GM12878 (cell line): ENCODE measurements at regions not wholly inside any gene's neighbourhood (a gene's known extent, or its start where the extent isn't known, plus 50 kb on each side); places are given as distances from the start of the nearest gene placed in this dataset.

ENCODE experiments used
- ATAC-seq: fragments of 200-7000 bp; cut with Tn5 transposase; 3 replicates; pipeline ENCODE4 v1.9.1; 2020; ENCODE audit warnings: mild to moderate bottlenecking, moderate library complexity
- BruUV-seq: library from RNA; stranded (reverse); fragments of 400-500 nt; replicated peaks from 2 replicates; lab custom pipeline; 2021; lab: Mats Ljungman, UMichigan
- CTCF ChIA-PET: fragments of 300-600 bp; sonication (Branson Sonifier 250); formaldehyde crosslinking; extraction: SDS; loops from one replicate; lab custom pipeline; 2021; ENCODE audit warnings: inconsistent platforms; lab: Yijun Ruan, JAX
- POLR2A ChIA-PET: fragments of 350-600 bp; formaldehyde crosslinking; extraction: SDS; loops from one replicate; lab custom pipeline; 2021; ENCODE audit warnings: inconsistent platforms; lab: Charles Lee
- RAD21 ChIA-PET: fragments of 300-600 bp; sonication (Branson Sonifier 250); formaldehyde crosslinking; loops from one replicate; lab custom pipeline; 2023; ENCODE audit warnings: antibody characterized with exemption; ENCODE audit not compliant: unreplicated experiment; lab: Charles Lee
- SMC1A ChIA-PET: fragments of 300-600 bp; sonication (Branson Sonifier 250); formaldehyde crosslinking; loops from one replicate; lab custom pipeline; 2023; ENCODE audit not compliant: unreplicated experiment, uncharacterized antibody; lab: Charles Lee
- DNase-seq: peaks from one replicate; pipeline ENCODE4 v3.0.0-alpha.2; 2011; ENCODE audit warnings: low read depth, low spot score
- FAIRE-seq: peaks from 3 replicates; lab custom pipeline; 2011; peaks lifted over from hg19 to GRCh38; lab: Jason Lieb, UNC
- H2AFZ ChIP-seq: 2 replicates; pipeline ENCODE4 v1.6.0; 2011; ENCODE audit warnings: low read depth, low read length, control low read depth; ENCODE audit not compliant: control insufficient read depth
- H3K27ac ChIP-seq: 2 replicates; pipeline ENCODE4 v1.5.1; 2011; ENCODE audit warnings: control low read depth; ENCODE audit not compliant: control insufficient read depth, insufficient read depth
- H3K27me3 ChIP-seq, 2 experiments: replicated peaks in 1 of 2; 2 replicates each; pipeline versions ENCODE4 v1.6.0 to v1.6.1; 2011; ENCODE audit warnings: low read length in 1 of 2; ENCODE audit not compliant: control insufficient read depth in 2 of 2, insufficient read depth in 2 of 2
- H3K36me3 ChIP-seq, 2 experiments: 2 replicates each; pipeline ENCODE4 v1.5.1; 2011; ENCODE audit warnings: low read length in 1 of 2; ENCODE audit not compliant: control insufficient read depth in 2 of 2, insufficient read depth in 2 of 2
- H3K4me1 ChIP-seq: 2 replicates; pipeline ENCODE4 v1.6.1; 2011; ENCODE audit warnings: mild to moderate bottlenecking, low read length, moderate library complexity, mixed read lengths; ENCODE audit not compliant: control insufficient read depth, insufficient read depth
- H3K4me2 ChIP-seq: 2 replicates; pipeline ENCODE4 v1.6.0; 2011; ENCODE audit warnings: control low read depth; ENCODE audit not compliant: control insufficient read depth, insufficient read depth
- H3K4me3 ChIP-seq: fragments of 200-600 bp; sonication (generic); 2 replicates; pipeline ENCODE4 v1.5.1; 2016
- H3K79me2 ChIP-seq: 2 replicates; pipeline ENCODE4 v1.6.0; 2011; ENCODE audit warnings: low read length; ENCODE audit not compliant: control insufficient read depth, insufficient read depth
- H3K9ac ChIP-seq: 2 replicates; pipeline ENCODE4 v1.8.0; 2011; ENCODE audit warnings: low read length, control low read depth, mixed read lengths; ENCODE audit not compliant: control insufficient read depth, insufficient read depth
- H3K9me3 ChIP-seq: replicated peaks from 3 replicates; pipeline ENCODE4 v1.5.1; 2011; ENCODE audit warnings: mild to moderate bottlenecking, low read length; ENCODE audit not compliant: control insufficient read depth, insufficient read depth
- H4K20me1 ChIP-seq: 2 replicates; pipeline ENCODE4 v1.6.0; 2011; ENCODE audit not compliant: control insufficient read depth, insufficient read depth
- ASH2L ChIP-seq: fragments of 300-600, 200-600 bp; sonication (generic); IDR thresholded peaks from 2 replicates; pipeline ENCODE4 v1.6.1; 2017; ENCODE audit warnings: low read depth, mild to moderate bottlenecking, borderline replicate concordance
- BRCA1 ChIP-seq: IDR thresholded peaks from 2 replicates; pipeline ENCODE4 v1.6.1; 2011; ENCODE audit warnings: low read depth, low read length, improper control_type of control experiment
- CHD2 ChIP-seq: IDR thresholded peaks from 2 replicates; pipeline ENCODE4 v1.6.1; 2011; ENCODE audit warnings: low read depth, low read length, improper control_type of control experiment, borderline replicate concordance
- CHD4 ChIP-seq: fragments of 200-600 bp; sonication (generic); IDR thresholded peaks from 2 replicates; pipeline ENCODE4 v1.6.1; 2016; ENCODE audit warnings: mild to moderate bottlenecking
- DPF2 ChIP-seq: fragments of 450-650 bp; IDR thresholded peaks from 2 replicates; pipeline ENCODE4 v1.6.1; 2017; ENCODE audit warnings: mild to moderate bottlenecking
- E2F8 ChIP-seq: fragments of 450-650 bp; IDR thresholded peaks from 2 replicates; pipeline ENCODE4 v1.6.1; 2018; ENCODE audit warnings: mild to moderate bottlenecking, low read depth, moderate library complexity; ENCODE audit not compliant: partially characterized antibody
- GATAD2B ChIP-seq: fragments of 450-650 bp; conservative IDR thresholded peaks from 2 replicates; pipeline ENCODE4 v1.6.1; 2017; ENCODE audit warnings: low read depth, mild to moderate bottlenecking, moderate library complexity
- HCFC1 ChIP-seq: fragments of 150-350 bp; IDR thresholded peaks from 2 replicates; pipeline ENCODE4 v1.6.1; 2014; ENCODE audit warnings: low read length
- IKZF2 ChIP-seq, 2 experiments: fragments of 450-650 bp; IDR thresholded peaks; 2 replicates each; pipeline ENCODE4 v1.6.1; 2017; ENCODE audit warnings: mild to moderate bottlenecking in 2 of 2, moderate library complexity in 2 of 2
- LARP7 ChIP-seq: fragments of 450-650 bp; IDR thresholded peaks from 2 replicates; pipeline ENCODE4 v1.6.1; 2017; ENCODE audit warnings: mild to moderate bottlenecking
- MLLT1 ChIP-seq: fragments of 450-650 bp; IDR thresholded peaks from 2 replicates; pipeline ENCODE4 v1.6.1; 2016; ENCODE audit warnings: mild to moderate bottlenecking
- MTA2 ChIP-seq: fragments of 450-650 bp; IDR thresholded peaks from 2 replicates; pipeline ENCODE4 v1.6.1; 2016; ENCODE audit warnings: low read depth, mild to moderate bottlenecking, moderate library complexity
- NBN ChIP-seq: fragments of 450-650 bp; IDR thresholded peaks from 2 replicates; pipeline ENCODE4 v1.6.1; 2016
- NFYA ChIP-seq: IDR thresholded peaks from 2 replicates; pipeline ENCODE4 v1.6.1; 2011; ENCODE audit warnings: low read depth, mild to moderate bottlenecking, low read length, improper control_type of control experiment, borderline replicate concordance
- NR2F1 ChIP-seq: fragments of 450-650 bp; conservative IDR thresholded peaks from 2 replicates; pipeline ENCODE4 v1.6.1; 2017; ENCODE audit warnings: mild to moderate bottlenecking
- SIX5 ChIP-seq: IDR thresholded peaks from 2 replicates; pipeline ENCODE4 v1.6.1; 2011; ENCODE audit warnings: mild to moderate bottlenecking, low read depth, low read length, moderate library complexity; ENCODE audit not compliant: severe bottlenecking
- SMAD1 ChIP-seq: fragments of 450-650 bp; IDR thresholded peaks from 2 replicates; pipeline ENCODE4 v1.6.1; 2018; ENCODE audit warnings: mild to moderate bottlenecking, low read depth; ENCODE audit not compliant: partially characterized antibody
- SPI1 ChIP-seq: IDR thresholded peaks from 2 replicates; pipeline ENCODE4 v1.6.1; 2011; ENCODE audit warnings: low read depth, mild to moderate bottlenecking, low read length, moderate library complexity, borderline replicate concordance; ENCODE audit not compliant: insufficient read depth
- in situ Hi-C: fragments of 300-500 bp; cut with MboI; formaldehyde crosslinking; loops from 9 replicates; pipeline ENCODE4 v1.14.3; 2018; ENCODE audit warnings: mixed read lengths
- intact Hi-C: fragments of 100-400 bp; cut with micrococcal nuclease; formaldehyde crosslinking; loops from one replicate; pipeline ENCODE4 v1.14.2; 2022; ENCODE audit not compliant: unreplicated experiment
- TF ChIP-seq, protein P1 (sequence below): fragments of 450-650 bp; IDR thresholded peaks from 2 replicates; pipeline ENCODE4 v1.6.1; 2017; ENCODE audit warnings: mild to moderate bottlenecking, moderate library complexity

GRCh38 chr5:175274171-175274570 lies 169.8 kb downstream of the DRD1 start:
- Histone ChIP-seq H3K4me2 (no peak overlapping the region), H3K9me3 (no peaks in the 10 kb centered on the region), H3K79me2 (no peaks in the 10 kb centered on the region), H3K27me3 (no peaks in the 10 kb centered on the region), H3K36me3 (no peaks in the 10 kb centered on the region), H2AFZ (no peak overlapping the region), H4K20me1 (no peaks in the 10 kb centered on the region), H3K4me1 (no peaks in the 10 kb centered on the region), H3K27ac (no peak overlapping the region), H3K4me3 (no peak overlapping the region), H3K9ac (no peak overlapping the region)
- FAIRE-seq = no peak
- POLR2A ChIA-PET = no interaction called here
- in situ Hi-C loops (no loop called here), intact Hi-C loops (no loop called here)
- CTCF ChIA-PET = no interaction called here
- BruUV-seq = no TSS peak
- no peak for DNase-seq
- SMC1A ChIA-PET = interaction anchor here (1.0 kb wide), 1 partner anchor 23 kb away, joined by 3 read pairs; no protein-coding TSS in a partner anchor
- no peak for ATAC-seq
- RAD21 ChIA-PET = no interaction called here
- TF ChIP-seq DPF2 (no peak), GATAD2B (no peak), SIX5 (no peak), CHD2 (no peak), SMAD1 (no peak), NFYA (no peak), BRCA1 (no peak), MLLT1 (no peak), MTA2 (no peak), ASH2L (no peak), LARP7 (no peak), HCFC1 (no peak), CHD4 (no peak), NBN (no peak), SPI1 (no peak), E2F8 (no peak), IKZF2 (IDR thresholded peaks at IDR 0.05) (no peak), NR2F1 (no peak)
- TF ChIP-seq, protein P1, sequence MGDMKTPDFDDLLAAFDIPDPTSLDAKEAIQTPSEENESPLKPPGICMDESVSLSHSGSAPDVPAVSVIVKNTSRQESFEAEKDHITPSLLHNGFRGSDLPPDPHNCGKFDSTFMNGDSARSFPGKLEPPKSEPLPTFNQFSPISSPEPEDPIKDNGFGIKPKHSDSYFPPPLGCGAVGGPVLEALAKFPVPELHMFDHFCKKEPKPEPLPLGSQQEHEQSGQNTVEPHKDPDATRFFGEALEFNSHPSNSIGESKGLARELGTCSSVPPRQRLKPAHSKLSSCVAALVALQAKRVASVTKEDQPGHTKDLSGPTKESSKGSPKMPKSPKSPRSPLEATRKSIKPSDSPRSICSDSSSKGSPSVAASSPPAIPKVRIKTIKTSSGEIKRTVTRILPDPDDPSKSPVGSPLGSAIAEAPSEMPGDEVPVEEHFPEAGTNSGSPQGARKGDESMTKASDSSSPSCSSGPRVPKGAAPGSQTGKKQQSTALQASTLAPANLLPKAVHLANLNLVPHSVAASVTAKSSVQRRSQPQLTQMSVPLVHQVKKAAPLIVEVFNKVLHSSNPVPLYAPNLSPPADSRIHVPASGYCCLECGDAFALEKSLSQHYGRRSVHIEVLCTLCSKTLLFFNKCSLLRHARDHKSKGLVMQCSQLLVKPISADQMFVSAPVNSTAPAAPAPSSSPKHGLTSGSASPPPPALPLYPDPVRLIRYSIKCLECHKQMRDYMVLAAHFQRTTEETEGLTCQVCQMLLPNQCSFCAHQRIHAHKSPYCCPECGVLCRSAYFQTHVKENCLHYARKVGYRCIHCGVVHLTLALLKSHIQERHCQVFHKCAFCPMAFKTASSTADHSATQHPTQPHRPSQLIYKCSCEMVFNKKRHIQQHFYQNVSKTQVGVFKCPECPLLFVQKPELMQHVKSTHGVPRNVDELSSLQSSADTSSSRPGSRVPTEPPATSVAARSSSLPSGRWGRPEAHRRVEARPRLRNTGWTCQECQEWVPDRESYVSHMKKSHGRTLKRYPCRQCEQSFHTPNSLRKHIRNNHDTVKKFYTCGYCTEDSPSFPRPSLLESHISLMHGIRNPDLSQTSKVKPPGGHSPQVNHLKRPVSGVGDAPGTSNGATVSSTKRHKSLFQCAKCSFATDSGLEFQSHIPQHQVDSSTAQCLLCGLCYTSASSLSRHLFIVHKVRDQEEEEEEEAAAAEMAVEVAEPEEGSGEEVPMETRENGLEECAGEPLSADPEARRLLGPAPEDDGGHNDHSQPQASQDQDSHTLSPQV = no peak
